Panc1 (cell line): ENCODE measurements at regions not wholly inside any gene's neighbourhood (a gene's known extent, or its start where the extent isn't known, plus 50 kb on each side); places are given as distances from the start of the nearest gene placed in this dataset.

Experiments used
- ATAC-seq: fragments of 200-7000 bp; cut with Tn5 transposase; 2 replicates; pipeline ENCODE4 v1.9.1; 2020; ENCODE audit warnings: mild to moderate bottlenecking, moderate library complexity
- BruUV-seq: library from RNA; stranded (reverse); fragments of 400-500 nt; replicated peaks from 2 replicates; lab custom pipeline; 2021; lab: Mats Ljungman, UMichigan
- CTCF ChIA-PET: fragments of 300-600 bp; sonication (Branson Sonifier 250); formaldehyde crosslinking; loops from one replicate; lab custom pipeline; 2022; ENCODE audit warnings: antibody characterized with exemption; lab: Charles Lee
- POLR2A ChIA-PET: fragments of 300-600 bp; sonication (Branson Sonifier 250); formaldehyde crosslinking; loops from one replicate; lab custom pipeline; 2022; ENCODE audit warnings: antibody characterized with exemption; lab: Charles Lee
- DNase-seq: peaks from one replicate; pipeline ENCODE4 v3.0.0-alpha.2; 2010; ENCODE audit warnings: low read depth, low spot score
- H3K27ac ChIP-seq: 2 replicates; pipeline ENCODE4 v1.5.1; 2011; ENCODE audit warnings: mild to moderate bottlenecking, low read length, inconsistent platforms
- H3K27me3 ChIP-seq: fragments of 200-500 bp; sonication (Bioruptor generic); 2 replicates; pipeline ENCODE4 v1.6.0; 2014; ENCODE audit warnings: low read length, inconsistent platforms; ENCODE audit not compliant: control insufficient read depth, insufficient read depth
- H3K36me3 ChIP-seq: fragments of 200-500 bp; sonication (Bioruptor generic); 2 replicates; pipeline ENCODE4 v1.5.1; 2014; ENCODE audit warnings: inconsistent platforms, mild to moderate bottlenecking, low read length, moderate library complexity; ENCODE audit not compliant: control insufficient read depth, insufficient read depth
- H3K4me1 ChIP-seq: 2 replicates; pipeline ENCODE4 v1.5.1; 2011; ENCODE audit warnings: inconsistent platforms, mild to moderate bottlenecking, low read length, moderate library complexity; ENCODE audit not compliant: control insufficient read depth, insufficient read depth
- H3K4me3 ChIP-seq, 2 experiments: 2 replicates each; pipeline ENCODE4 v1.5.1; 2011 to 2012; ENCODE audit warnings: low read depth in 2 of 2, low read length in 2 of 2, mild to moderate bottlenecking in 2 of 2, inconsistent platforms in 1 of 2, moderate library complexity in 1 of 2
- H3K9me3 ChIP-seq: fragments of 200-500 bp; sonication (Bioruptor generic); 2 replicates; pipeline ENCODE4 v1.5.1; 2014; ENCODE audit warnings: low read depth, mild to moderate bottlenecking, inconsistent platforms, low read length, moderate library complexity; ENCODE audit not compliant: control insufficient read depth, insufficient read depth
- POLR2AphosphoS5 ChIP-seq: IDR thresholded peaks from 2 replicates; pipeline ENCODE4 v1.6.1; 2012; ENCODE audit warnings: mild to moderate bottlenecking, low read depth, low read length, moderate library complexity
- SIN3A ChIP-seq: IDR thresholded peaks from 2 replicates; pipeline ENCODE4 v1.6.1; 2012; ENCODE audit warnings: low read depth, mild to moderate bottlenecking, low read length, moderate library complexity, borderline replicate concordance; ENCODE audit not compliant: insufficient read depth
- TCF7L2 ChIP-seq: IDR thresholded peaks from 2 replicates; pipeline ENCODE4 v1.6.1; 2011; ENCODE audit warnings: mild to moderate bottlenecking, low read depth, low read length, inconsistent platforms
- in situ Hi-C: cut with HindIII; loops from 2 replicates; pipeline ENCODE4 v1.10.0; 2016; ENCODE audit warnings: low sequenced_read_pairs, low pct_unique_long_range_greater_than_20kb
- intact Hi-C: fragments of 100-400 bp; cut with micrococcal nuclease; formaldehyde crosslinking; loops from one replicate; pipeline ENCODE4 v1.10.0; 2022; ENCODE audit not compliant: unreplicated experiment
- TF ChIP-seq, protein P1 (sequence below), 2 experiments: IDR thresholded peaks; 2 replicates each; pipeline ENCODE4 v1.6.1; 2011 to 2012; ENCODE audit warnings: low read depth in 2 of 2, control low read depth in 1 of 2, low read length in 1 of 2, mild to moderate bottlenecking in 1 of 2, moderate library complexity in 1 of 2; ENCODE audit not compliant: insufficient read depth in 1 of 2
- TF ChIP-seq, protein P2 (sequence below): fragments of 450-650 bp; IDR thresholded peaks from 2 replicates; pipeline ENCODE4 v1.5.1; 2017; ENCODE audit warnings: mild to moderate bottlenecking

DNA sequence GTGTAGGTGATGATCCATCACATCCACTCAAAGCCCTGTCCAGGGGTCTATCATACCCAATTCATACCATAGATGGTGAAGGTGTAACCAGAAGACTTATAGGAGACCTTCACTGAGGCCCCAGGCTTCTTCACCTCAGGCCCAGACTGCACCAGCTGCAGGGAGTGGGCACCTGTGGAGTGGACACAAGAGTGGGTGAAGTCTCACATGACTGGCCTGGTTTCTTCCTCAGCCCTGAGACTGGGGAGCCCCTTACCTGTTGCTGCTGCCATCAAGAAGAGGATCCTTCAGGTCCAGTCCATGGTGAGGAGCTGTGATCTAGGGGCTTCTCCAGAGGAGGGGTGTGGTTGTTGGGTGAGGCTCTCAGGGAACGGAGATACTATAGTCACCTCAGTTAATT lies 851.0 kb downstream of the TMEM121 start:
- in situ Hi-C loops (no loop called here), intact Hi-C loops (no loop called here)
- DNase-seq = no peak
- POLR2A ChIA-PET = no interaction called here
- CTCF ChIA-PET = interaction anchor here (0.9 kb wide), 1 partner anchor 39 kb away, joined by 3 read pairs; no protein-coding TSS in a partner anchor
- TF ChIP-seq, protein P1, sequence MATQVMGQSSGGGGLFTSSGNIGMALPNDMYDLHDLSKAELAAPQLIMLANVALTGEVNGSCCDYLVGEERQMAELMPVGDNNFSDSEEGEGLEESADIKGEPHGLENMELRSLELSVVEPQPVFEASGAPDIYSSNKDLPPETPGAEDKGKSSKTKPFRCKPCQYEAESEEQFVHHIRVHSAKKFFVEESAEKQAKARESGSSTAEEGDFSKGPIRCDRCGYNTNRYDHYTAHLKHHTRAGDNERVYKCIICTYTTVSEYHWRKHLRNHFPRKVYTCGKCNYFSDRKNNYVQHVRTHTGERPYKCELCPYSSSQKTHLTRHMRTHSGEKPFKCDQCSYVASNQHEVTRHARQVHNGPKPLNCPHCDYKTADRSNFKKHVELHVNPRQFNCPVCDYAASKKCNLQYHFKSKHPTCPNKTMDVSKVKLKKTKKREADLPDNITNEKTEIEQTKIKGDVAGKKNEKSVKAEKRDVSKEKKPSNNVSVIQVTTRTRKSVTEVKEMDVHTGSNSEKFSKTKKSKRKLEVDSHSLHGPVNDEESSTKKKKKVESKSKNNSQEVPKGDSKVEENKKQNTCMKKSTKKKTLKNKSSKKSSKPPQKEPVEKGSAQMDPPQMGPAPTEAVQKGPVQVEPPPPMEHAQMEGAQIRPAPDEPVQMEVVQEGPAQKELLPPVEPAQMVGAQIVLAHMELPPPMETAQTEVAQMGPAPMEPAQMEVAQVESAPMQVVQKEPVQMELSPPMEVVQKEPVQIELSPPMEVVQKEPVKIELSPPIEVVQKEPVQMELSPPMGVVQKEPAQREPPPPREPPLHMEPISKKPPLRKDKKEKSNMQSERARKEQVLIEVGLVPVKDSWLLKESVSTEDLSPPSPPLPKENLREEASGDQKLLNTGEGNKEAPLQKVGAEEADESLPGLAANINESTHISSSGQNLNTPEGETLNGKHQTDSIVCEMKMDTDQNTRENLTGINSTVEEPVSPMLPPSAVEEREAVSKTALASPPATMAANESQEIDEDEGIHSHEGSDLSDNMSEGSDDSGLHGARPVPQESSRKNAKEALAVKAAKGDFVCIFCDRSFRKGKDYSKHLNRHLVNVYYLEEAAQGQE (IDR thresholded peaks at IDR 0.05; ENCODE audit: insufficient read depth in 1 of 2, low read depth in 2 of 2, low read length in 1 of 2) = no peak
- TF ChIP-seq SIN3A = no peak
- TF ChIP-seq POLR2AphosphoS5 = no peak
- TF ChIP-seq, protein P2, sequence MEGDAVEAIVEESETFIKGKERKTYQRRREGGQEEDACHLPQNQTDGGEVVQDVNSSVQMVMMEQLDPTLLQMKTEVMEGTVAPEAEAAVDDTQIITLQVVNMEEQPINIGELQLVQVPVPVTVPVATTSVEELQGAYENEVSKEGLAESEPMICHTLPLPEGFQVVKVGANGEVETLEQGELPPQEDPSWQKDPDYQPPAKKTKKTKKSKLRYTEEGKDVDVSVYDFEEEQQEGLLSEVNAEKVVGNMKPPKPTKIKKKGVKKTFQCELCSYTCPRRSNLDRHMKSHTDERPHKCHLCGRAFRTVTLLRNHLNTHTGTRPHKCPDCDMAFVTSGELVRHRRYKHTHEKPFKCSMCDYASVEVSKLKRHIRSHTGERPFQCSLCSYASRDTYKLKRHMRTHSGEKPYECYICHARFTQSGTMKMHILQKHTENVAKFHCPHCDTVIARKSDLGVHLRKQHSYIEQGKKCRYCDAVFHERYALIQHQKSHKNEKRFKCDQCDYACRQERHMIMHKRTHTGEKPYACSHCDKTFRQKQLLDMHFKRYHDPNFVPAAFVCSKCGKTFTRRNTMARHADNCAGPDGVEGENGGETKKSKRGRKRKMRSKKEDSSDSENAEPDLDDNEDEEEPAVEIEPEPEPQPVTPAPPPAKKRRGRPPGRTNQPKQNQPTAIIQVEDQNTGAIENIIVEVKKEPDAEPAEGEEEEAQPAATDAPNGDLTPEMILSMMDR = no peak
- no peak for TF ChIP-seq TCF7L2
- Histone ChIP-seq H3K9me3 (no peaks in the 10 kb centered on the region), H3K4me1 (no peaks in the 10 kb centered on the region), H3K27ac (no peak overlapping the region), H3K36me3 (no peaks in the 10 kb centered on the region), H3K4me3 (no peak overlapping the region), H3K27me3 (no peaks in the 10 kb centered on the region; the same call in 1 of the 2 replicates)
- no peak for ATAC-seq
- BruUV-seq = no TSS peak

DNA sequence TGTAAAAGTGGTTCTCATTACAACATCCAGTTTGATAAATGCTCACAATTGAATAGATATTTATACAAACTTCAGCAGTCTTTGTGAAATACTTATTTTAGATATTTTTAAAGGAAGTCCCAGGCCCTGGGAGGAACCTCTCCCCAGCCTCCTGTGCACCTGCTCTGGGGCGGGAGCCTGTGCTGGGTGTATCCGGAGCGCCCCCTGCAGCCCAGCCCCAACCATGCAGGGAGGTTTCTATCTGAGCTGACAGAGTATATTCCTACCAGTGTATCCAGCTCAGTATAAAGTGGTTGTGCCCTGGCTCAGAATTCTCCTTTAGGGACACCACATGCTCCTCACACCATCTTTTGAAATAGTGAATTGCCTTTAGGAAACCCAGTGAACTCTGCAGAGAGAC lies 851.8 kb downstream of the TMEM121 start:
- Histone ChIP-seq H3K27me3 (peaks cover 2% of the 10 kb centered on the region; the same call in 1 of the 2 replicates), H3K9me3 (no peaks in the 10 kb centered on the region), H3K36me3 (no peaks in the 10 kb centered on the region), H3K4me1 (no peaks in the 10 kb centered on the region), H3K27ac (no peak overlapping the region), H3K4me3 (no peak overlapping the region)
- POLR2A ChIA-PET = no interaction called here
- intact Hi-C loops = no loop called here
- no TSS peak for BruUV-seq
- CTCF ChIA-PET = interaction anchor here (0.9 kb wide), 1 partner anchor 38 kb away, joined by 3 read pairs; no protein-coding TSS in a partner anchor
- DNase-seq (no peak), ATAC-seq (no peak)
- in situ Hi-C loops = no loop called here
- TF ChIP-seq POLR2AphosphoS5 (no peak), SIN3A (no peak), TCF7L2 (no peak)
- TF ChIP-seq, protein P2 = peak; percentile 45
- TF ChIP-seq, protein P1 (IDR thresholded peaks at IDR 0.05; ENCODE audit: insufficient read depth in 1 of 2, low read depth in 2 of 2, low read length in 1 of 2) = no peak
